H1 (cell line): ENCODE measurements at regions not wholly inside any gene's neighbourhood (a gene's known extent, or its start where the extent isn't known, plus 50 kb on each side); places are given as distances from the start of the nearest gene placed in this dataset.

Experiments
- CTCF ChIA-PET: fragments of 300-600 bp; sonication (Branson Sonifier 250); formaldehyde crosslinking; loops from one replicate; lab custom pipeline; 2021; ENCODE audit not compliant: partially characterized antibody; lab: Charles Lee
- POLR2A ChIA-PET: fragments of 300-600 bp; sonication (Branson Sonifier 250); formaldehyde crosslinking; loops from one replicate; lab custom pipeline; 2021; ENCODE audit warnings: inconsistent platforms; ENCODE audit not compliant: partially characterized antibody; lab: Charles Lee
- DNase-seq, 2 experiments: peaks; one replicate each; pipeline versions ENCODE4 v3.0.0 to v3.0.0-alpha.2; 2010 to 2022; ENCODE audit warnings: low spot score in 2 of 2, low read depth in 1 of 2, mixed read lengths in 1 of 2
- FAIRE-seq: peaks from 2 replicates; lab custom pipeline; 2011; peaks lifted over from hg19 to GRCh38; lab: Jason Lieb, UNC
- H2AFZ ChIP-seq: 2 replicates; pipeline ENCODE4 v1.8.1; 2012; ENCODE audit warnings: low read length, inconsistent platforms
- H2AK5ac ChIP-seq: 2 replicates; pipeline ENCODE4 v1.6.1; 2013; ENCODE audit warnings: low read depth, low read length
- H2BK120ac ChIP-seq: replicated peaks from 2 replicates; pipeline ENCODE3; 2013; ENCODE audit warnings: low read depth, low read length, inconsistent platforms
- H2BK12ac ChIP-seq: 2 replicates; pipeline ENCODE4 v1.6.1; 2013; ENCODE audit warnings: low read depth, low read length
- H2BK15ac ChIP-seq: 2 replicates; pipeline ENCODE4 v1.6.1; 2013; ENCODE audit warnings: low read length
- H2BK20ac ChIP-seq: 2 replicates; pipeline ENCODE4 v1.6.1; 2013; ENCODE audit warnings: low read length
- H2BK5ac ChIP-seq: 2 replicates; pipeline ENCODE4 v1.6.1; 2013; ENCODE audit warnings: low read depth, low read length
- H3K14ac ChIP-seq: 2 replicates; pipeline ENCODE4 v1.6.1; 2013; ENCODE audit warnings: inconsistent platforms; ENCODE audit not compliant: insufficient read length
- H3K18ac ChIP-seq: 2 replicates; pipeline ENCODE4 v1.6.1; 2013; ENCODE audit warnings: low read length; ENCODE audit errors: extremely low read depth
- H3K23ac ChIP-seq: 2 replicates; pipeline ENCODE4 v1.6.1; 2013; ENCODE audit warnings: inconsistent platforms; ENCODE audit not compliant: insufficient read length
- H3K23me2 ChIP-seq: 2 replicates; pipeline ENCODE4 v1.6.1; 2013; ENCODE audit warnings: low read depth, low read length
- H3K27ac ChIP-seq: 2 replicates; pipeline ENCODE4 v1.6.1; 2011; ENCODE audit warnings: low read depth, low read length, inconsistent platforms
- H3K27me3 ChIP-seq, 4 experiments: replicated peaks in 1 of 4; 1 replicate in 1 of 4; 2 replicates in 3 of 4; pipeline versions ENCODE4 v1.6.1 to v1.8.1; 2011 to 2013; ENCODE audit warnings: low read length in 3 of 4, mild to moderate bottlenecking in 3 of 4, inconsistent platforms in 2 of 4, mixed read lengths in 2 of 4, moderate library complexity in 1 of 4; ENCODE audit not compliant: control insufficient read depth in 3 of 4, insufficient read depth in 3 of 4; ENCODE audit errors: extremely low read depth in 1 of 4
- H3K36me3 ChIP-seq, 4 experiments: 2 replicates each; pipeline versions ENCODE4 v1.6.1 to v1.8.1; 2011 to 2013; ENCODE audit warnings: mild to moderate bottlenecking in 4 of 4, low read length in 3 of 4, moderate library complexity in 2 of 4, control low read depth in 1 of 4, inconsistent platforms in 1 of 4; ENCODE audit not compliant: insufficient read depth in 4 of 4, control insufficient read depth in 2 of 4
- H3K4ac ChIP-seq: replicated peaks from 2 replicates; pipeline ENCODE3; 2013; ENCODE audit warnings: low read length, low read depth, mixed read lengths, inconsistent platforms; ENCODE audit not compliant: insufficient read length
- H3K4me1 ChIP-seq, 4 experiments: replicated peaks in 1 of 4; 1 replicate in 1 of 4; 2 replicates in 3 of 4; pipeline versions ENCODE4 v1.6.1 to v1.8.1; 2011 to 2013; ENCODE audit warnings: low read length in 3 of 4, inconsistent platforms in 2 of 4, mixed read lengths in 1 of 4; ENCODE audit not compliant: insufficient read depth in 4 of 4, control insufficient read depth in 3 of 4
- H3K4me2 ChIP-seq, 2 experiments: 2 replicates each; pipeline versions ENCODE4 v1.6.1 to v1.8.1; 2011 to 2013; ENCODE audit warnings: low read depth in 2 of 2, low read length in 2 of 2, control low read depth in 1 of 2, inconsistent platforms in 1 of 2, mild to moderate bottlenecking in 1 of 2; ENCODE audit not compliant: insufficient read depth in 1 of 2
- H3K4me3 ChIP-seq, 4 experiments: fragments of 200-600, 300-600 bp in 1 of 4; sonication (generic), shearing (Covaris generic), sonication (Bioruptor Twin) in 1 of 4; 2 replicates each; pipeline versions ENCODE4 v1.5.1 to v1.8.1; 2011 to 2016; ENCODE audit warnings: low read length in 4 of 4, low read depth in 3 of 4, control low read depth in 2 of 4, inconsistent platforms in 2 of 4, mild to moderate bottlenecking in 2 of 4, mixed read lengths in 1 of 4, moderate library complexity in 1 of 4; ENCODE audit not compliant: insufficient read depth in 2 of 4; ENCODE audit errors: extremely low read depth in 1 of 4
- H3K56ac ChIP-seq: replicated peaks from 2 replicates; pipeline ENCODE3; 2013; ENCODE audit warnings: low read depth, mild to moderate bottlenecking, mixed read lengths, low read length, inconsistent platforms; ENCODE audit not compliant: insufficient read length
- H3K79me1 ChIP-seq: 2 replicates; pipeline ENCODE4 v1.6.1; 2013; ENCODE audit warnings: low read depth, low read length, control low read depth
- H3K79me2 ChIP-seq, 2 experiments: 2 replicates each; pipeline versions ENCODE4 v1.6.1 to v1.8.1; 2012 to 2013; ENCODE audit warnings: low read length in 2 of 2, mild to moderate bottlenecking in 2 of 2, inconsistent platforms in 1 of 2; ENCODE audit not compliant: insufficient read depth in 2 of 2, control insufficient read depth in 1 of 2
- H3K9ac ChIP-seq, 4 experiments: replicated peaks in 1 of 4; 1 replicate in 1 of 4; 2 replicates in 3 of 4; pipeline versions ENCODE4 v1.6.1 to v1.8.1; 2011 to 2013; ENCODE audit warnings: low read depth in 3 of 4, low read length in 3 of 4, control low read depth in 2 of 4, mild to moderate bottlenecking in 2 of 4, moderate library complexity in 2 of 4, inconsistent platforms in 1 of 4; ENCODE audit errors: extremely low read depth in 1 of 4
- H3K9me3 ChIP-seq, 2 experiments: 2 replicates each; pipeline versions ENCODE4 v1.6.1 to v1.8.1; 2012 to 2013; ENCODE audit warnings: mild to moderate bottlenecking in 2 of 2, moderate library complexity in 2 of 2, control low read depth in 1 of 2, inconsistent platforms in 1 of 2, low read depth in 1 of 2, low read length in 1 of 2, mixed read lengths in 1 of 2; ENCODE audit not compliant: insufficient read depth in 2 of 2
- H4K20me1 ChIP-seq, 2 experiments: replicated peaks in 1 of 2; 2 replicates each; pipeline versions ENCODE3 to v1.8.1; 2011 to 2013; ENCODE audit warnings: inconsistent platforms in 2 of 2, low read length in 2 of 2, mild to moderate bottlenecking in 1 of 2; ENCODE audit not compliant: insufficient read depth in 2 of 2, control insufficient read depth in 1 of 2
- H4K5ac ChIP-seq: 2 replicates; pipeline ENCODE4 v1.6.1; 2013; ENCODE audit warnings: low read length, low read depth, mixed read lengths, inconsistent platforms; ENCODE audit not compliant: insufficient read length
- H4K8ac ChIP-seq: 2 replicates; pipeline ENCODE4 v1.8.0; 2013; ENCODE audit warnings: mild to moderate bottlenecking, moderate library complexity, low read length, inconsistent platforms; ENCODE audit not compliant: insufficient read depth; ENCODE audit errors: extremely low read depth
- H4K91ac ChIP-seq: replicated peaks from 2 replicates; pipeline ENCODE3; 2013; ENCODE audit warnings: low read length, mixed read lengths, inconsistent platforms; ENCODE audit not compliant: insufficient read length
- BRCA1 ChIP-seq: IDR thresholded peaks from 2 replicates; pipeline ENCODE4 v1.6.1; 2012; ENCODE audit warnings: low read depth, low read length, improper control_type of control experiment
- CEBPB ChIP-seq: IDR thresholded peaks from 2 replicates; pipeline ENCODE4 v1.6.1; 2012; ENCODE audit warnings: low read depth, low read length
- CREB1 ChIP-seq: IDR thresholded peaks from 2 replicates; pipeline ENCODE4 v1.6.1; 2012; ENCODE audit warnings: inconsistent platforms
- HDAC6 ChIP-seq: IDR thresholded peaks from one replicate; pipeline ENCODE4 v1.7.1; 2012; ENCODE audit warnings: low read depth, mild to moderate bottlenecking, inconsistent platforms, low read length, moderate library complexity
- POLR2AphosphoS5 ChIP-seq: IDR thresholded peaks from 2 replicates; pipeline ENCODE4 v1.6.1; 2011; ENCODE audit warnings: low read depth, low read length
- POU5F1 ChIP-seq: IDR thresholded peaks from 2 replicates; pipeline ENCODE4 v1.6.1; 2011; ENCODE audit warnings: low read depth, mild to moderate bottlenecking, low read length, moderate library complexity
- RNF2 ChIP-seq: fragments of 200-900, 300-1000 bp; sonication (generic); IDR thresholded peaks from 2 replicates; pipeline ENCODE4 v1.7.1; 2016; ENCODE audit warnings: borderline replicate concordance, low read depth, mild to moderate bottlenecking, antibody characterized with exemption, low read length; ENCODE audit not compliant: poor library complexity, severe bottlenecking; ENCODE audit errors: missing control alignments
- SP1 ChIP-seq: IDR thresholded peaks from 2 replicates; pipeline ENCODE4 v1.6.1; 2011; ENCODE audit warnings: low read depth, low read length
- TAF7 ChIP-seq: optimal IDR thresholded peaks from 2 replicates; pipeline ENCODE3; 2011; ENCODE audit warnings: low read depth, mild to moderate bottlenecking, inconsistent platforms, low read length, moderate library complexity, borderline replicate concordance
- WGBS, 2 experiments: shearing (Covaris generic) in 1 of 2; methylation state at CpG; one replicate each; pipeline versions ENCODE4 v1.1.6 to v1.1.7; 2013 to 2015; ENCODE audit warnings: low lambda C conversion rate in 2 of 2, mixed read lengths in 2 of 2, inconsistent platforms in 1 of 2, low coverage in 1 of 2, missing lambda C conversion rate in 1 of 2; ENCODE audit not compliant: insufficient replicate concordance in 2 of 2, insufficient coverage in 1 of 2, insufficient read length in 1 of 2; ENCODE audit errors: extremely low coverage in 1 of 2, missing lambda C conversion rate in 1 of 2; 5-methylcytosine and 5-hydroxymethylcytosine counted together
- TF ChIP-seq, protein P1 (sequence below), 3 experiments: IDR thresholded peaks; 1 replicate in 2 of 3; 2 replicates in 1 of 3; pipeline versions ENCODE4 v1.5.1 to v1.6.1; 2011; ENCODE audit warnings: low read length in 3 of 3, mild to moderate bottlenecking in 3 of 3, inconsistent platforms in 2 of 3, low read depth in 1 of 3, moderate library complexity in 1 of 3; ENCODE audit not compliant: insufficient read depth in 1 of 3; ENCODE audit errors: control extremely low read depth in 1 of 3

GRCh38 chr2:67838205-67838604 lies 224.6 kb downstream of the C1D start:
- no peak overlapping the region for H3K4me3 ChIP-seq
- no peak overlapping the region for H3K4ac ChIP-seq
- no peaks in the 10 kb centered on the region for H3K9me3 ChIP-seq
- H4K91ac ChIP-seq: no peak overlapping the region
- TF ChIP-seq, protein P1, sequence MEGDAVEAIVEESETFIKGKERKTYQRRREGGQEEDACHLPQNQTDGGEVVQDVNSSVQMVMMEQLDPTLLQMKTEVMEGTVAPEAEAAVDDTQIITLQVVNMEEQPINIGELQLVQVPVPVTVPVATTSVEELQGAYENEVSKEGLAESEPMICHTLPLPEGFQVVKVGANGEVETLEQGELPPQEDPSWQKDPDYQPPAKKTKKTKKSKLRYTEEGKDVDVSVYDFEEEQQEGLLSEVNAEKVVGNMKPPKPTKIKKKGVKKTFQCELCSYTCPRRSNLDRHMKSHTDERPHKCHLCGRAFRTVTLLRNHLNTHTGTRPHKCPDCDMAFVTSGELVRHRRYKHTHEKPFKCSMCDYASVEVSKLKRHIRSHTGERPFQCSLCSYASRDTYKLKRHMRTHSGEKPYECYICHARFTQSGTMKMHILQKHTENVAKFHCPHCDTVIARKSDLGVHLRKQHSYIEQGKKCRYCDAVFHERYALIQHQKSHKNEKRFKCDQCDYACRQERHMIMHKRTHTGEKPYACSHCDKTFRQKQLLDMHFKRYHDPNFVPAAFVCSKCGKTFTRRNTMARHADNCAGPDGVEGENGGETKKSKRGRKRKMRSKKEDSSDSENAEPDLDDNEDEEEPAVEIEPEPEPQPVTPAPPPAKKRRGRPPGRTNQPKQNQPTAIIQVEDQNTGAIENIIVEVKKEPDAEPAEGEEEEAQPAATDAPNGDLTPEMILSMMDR (IDR thresholded peaks at IDR 0.05; ENCODE audit: control extremely low read depth in 1 of 3, insufficient read depth in 1 of 3, low read depth in 1 of 3, low read length in 3 of 3): no peak
- no peak for TF ChIP-seq SP1
- TF ChIP-seq CREB1: no peak
- no peak for TF ChIP-seq HDAC6
- TF ChIP-seq CEBPB: no peak
- TF ChIP-seq BRCA1: no peak
- no peak for TF ChIP-seq POU5F1
- no peak for TF ChIP-seq TAF7
- TF ChIP-seq POLR2AphosphoS5: no peak
- no peak for TF ChIP-seq RNF2
- no peaks in the 10 kb centered on the region for H4K20me1 ChIP-seq
- DNase-seq: no peak
- H3K79me2 ChIP-seq: no peaks in the 10 kb centered on the region
- no peak overlapping the region for H2BK12ac ChIP-seq
- no peaks in the 10 kb centered on the region for H3K27me3 ChIP-seq
- H3K79me1 ChIP-seq: no peaks in the 10 kb centered on the region
- H2BK15ac ChIP-seq: no peak overlapping the region
- CTCF ChIA-PET: interaction anchor here (0.9 to 10.6 kb wide), 4 partner anchors 8 to 194 kb away, joined by 3 to 96 read pairs (median 6); no protein-coding TSS in a partner anchor
- H3K36me3 ChIP-seq: no peaks in the 10 kb centered on the region
- no peak overlapping the region for H2AK5ac ChIP-seq
- no peak overlapping the region for H3K27ac ChIP-seq
- H3K23me2 ChIP-seq: no peaks in the 10 kb centered on the region
- H3K23ac ChIP-seq: no peak overlapping the region
- 95% methylated on average over 3 of the region's 3 CpGs; no CpG with 5 or more reads in 1 of the 2 experiments for WGBS, 2 experiments
- H3K4me1 ChIP-seq: no peaks in the 10 kb centered on the region
- no peak for FAIRE-seq
- H3K18ac ChIP-seq: no peak overlapping the region
- no peak overlapping the region for H3K56ac ChIP-seq
- no peak overlapping the region for H2BK5ac ChIP-seq
- H4K5ac ChIP-seq: no peak overlapping the region
- H4K8ac ChIP-seq: no peak overlapping the region
- H2BK20ac ChIP-seq: no peak overlapping the region
- H3K4me2 ChIP-seq: no peak overlapping the region
- H2AFZ ChIP-seq: no peak overlapping the region
- H3K14ac ChIP-seq: no peak overlapping the region
- POLR2A ChIA-PET: no interaction called here
- no peak overlapping the region for H2BK120ac ChIP-seq
- no peak overlapping the region for H3K9ac ChIP-seq
